HG03095 (cell line): ENCODE measurements at regions not wholly inside any gene's neighbourhood (a gene's known extent, or its start where the extent isn't known, plus 50 kb on each side); places are given as distances from the start of the nearest gene placed in this dataset.
"Not testable (repeated sequence)": the region's sequence is repeated elsewhere in the genome, so short reads cannot be mapped to it uniquely, and the experiment has no call there.

Experiments used
- ATAC-seq: cut with Tn5 transposase; IDR thresholded peaks from one replicate; pipeline ENCODE4 v1.9.1; 2021; ENCODE audit warnings: moderate library complexity; ENCODE audit not compliant: unreplicated experiment

DNA sequence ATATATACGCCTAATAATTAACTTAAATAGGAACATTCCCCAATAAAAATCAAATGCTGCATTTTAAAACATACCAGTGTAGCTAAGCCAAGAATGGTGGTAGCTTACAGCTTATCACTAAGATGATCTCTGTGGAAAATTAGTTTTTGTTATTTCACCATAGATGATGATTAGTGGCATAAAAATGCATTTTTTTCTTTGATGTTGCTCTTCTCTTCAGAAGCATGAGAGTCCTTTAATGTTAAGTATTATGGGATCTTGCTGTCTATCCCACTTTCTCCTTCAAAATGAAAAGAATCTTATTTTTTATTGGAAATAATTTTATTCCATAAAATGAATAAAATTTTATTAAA, 731.0 kb downstream of the SLITRK1 start:
- ATAC-seq: no peak

DNA sequence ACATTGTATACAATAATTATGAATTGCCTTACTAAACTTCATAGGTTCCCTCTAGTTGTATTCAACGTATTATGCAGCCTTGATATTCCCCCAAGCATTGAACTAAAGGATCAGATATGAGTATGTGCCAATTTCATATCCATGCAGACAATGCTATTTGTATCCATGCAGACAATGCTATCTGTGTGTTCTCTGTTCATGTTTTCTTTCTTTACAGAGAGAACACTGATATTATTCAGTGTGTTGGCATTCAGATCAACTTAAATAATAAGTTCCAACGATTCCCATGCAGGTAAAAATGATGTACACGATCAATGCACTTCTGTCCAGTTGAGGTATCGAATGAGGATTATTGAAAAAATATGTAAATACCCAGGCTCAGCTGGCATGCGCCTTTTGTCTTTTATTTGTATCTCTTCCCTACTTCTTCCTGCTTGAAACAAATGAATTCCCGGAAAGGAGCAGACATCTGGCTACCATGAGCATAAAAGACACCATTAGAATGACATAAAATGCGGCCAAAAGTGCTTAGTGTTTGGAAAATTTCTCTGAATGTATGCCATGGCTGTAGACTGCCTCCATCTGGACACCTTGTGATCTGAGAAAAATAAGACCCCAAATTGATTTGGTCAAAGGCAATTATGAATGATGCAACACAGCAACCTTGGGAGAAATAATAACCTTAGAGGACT, 731.5 kb downstream of the SLITRK1 start:
- ATAC-seq: no peak

DNA sequence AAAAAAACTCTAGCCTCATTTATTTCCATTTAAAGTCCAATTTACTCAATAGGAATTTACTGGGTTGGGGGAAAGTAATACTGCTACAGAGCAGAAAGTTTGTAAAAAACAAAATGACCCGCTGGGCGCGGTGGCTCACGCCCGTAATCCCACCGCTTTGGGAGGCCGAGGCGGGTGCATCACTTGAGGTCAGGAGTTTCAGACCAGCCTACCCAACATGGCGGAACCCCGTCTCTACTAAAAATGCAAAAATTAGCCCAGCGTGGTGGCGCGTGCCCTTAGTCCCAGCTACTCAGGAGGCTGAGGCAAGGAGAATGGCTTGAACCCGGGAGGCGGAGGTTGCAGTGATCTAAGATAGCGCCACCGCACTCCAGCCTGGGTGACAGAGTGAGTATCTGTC, 745.6 kb downstream of the SLITRK1 start:
- ATAC-seq: no peak

DNA sequence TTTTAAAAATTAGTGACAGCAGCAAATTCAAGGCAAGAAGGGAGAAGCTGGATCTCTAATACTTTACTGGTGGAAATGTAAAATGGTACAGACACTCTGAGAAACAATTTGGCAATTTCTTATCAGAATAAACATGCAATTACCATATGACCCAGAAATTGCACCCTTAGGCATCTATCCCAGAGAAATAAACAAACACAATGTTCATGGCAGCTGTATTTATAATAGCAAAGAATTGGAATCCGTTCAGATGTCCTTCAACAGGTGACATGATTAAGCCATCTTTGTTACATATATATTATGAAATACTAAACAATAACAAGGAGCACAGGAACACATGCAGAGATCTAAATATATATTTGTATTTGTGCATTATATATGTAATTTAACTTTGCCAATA, 756.5 kb downstream of the SLITRK1 start:
- no peak for ATAC-seq

DNA sequence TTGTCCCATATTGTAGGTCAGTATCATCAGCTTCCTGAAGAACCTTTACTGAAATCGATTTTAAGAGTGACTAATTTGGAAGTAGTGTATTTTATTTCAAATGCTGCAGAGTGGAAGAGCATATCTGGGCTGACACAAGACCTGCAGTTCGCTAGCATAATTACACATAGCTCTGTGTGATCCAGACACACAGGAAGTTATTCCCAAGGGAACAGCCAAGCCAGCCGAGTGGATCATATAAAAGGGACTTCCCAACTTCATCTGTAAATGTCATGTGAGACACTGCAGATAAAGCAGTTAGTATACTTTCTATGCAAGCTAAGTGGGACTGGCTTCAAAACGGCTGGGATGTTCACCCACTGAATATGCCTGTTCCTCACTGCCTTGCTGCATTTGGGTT, 760.4 kb downstream of the SLITRK1 start:
- ATAC-seq: no peak

DNA sequence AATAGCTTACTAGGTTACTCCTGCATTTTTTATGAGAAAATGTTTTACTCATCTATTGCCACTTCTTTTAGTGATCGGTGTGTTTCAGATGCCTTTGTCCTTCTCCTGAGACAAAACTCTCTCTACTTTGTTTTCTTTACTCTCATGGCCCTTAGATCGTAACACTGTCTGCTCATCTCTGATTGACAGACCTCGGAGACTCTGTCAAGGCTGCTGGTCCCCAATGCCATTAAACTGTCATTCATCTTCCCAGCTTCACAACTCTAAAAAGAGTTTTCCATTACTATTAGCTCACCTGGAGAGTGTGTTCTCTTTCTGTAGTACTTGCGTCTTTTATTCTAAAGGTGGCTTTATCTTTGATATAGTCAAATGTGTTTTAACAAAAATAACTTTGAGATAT, 765.2 kb downstream of the SLITRK1 start:
- ATAC-seq: no peak

DNA sequence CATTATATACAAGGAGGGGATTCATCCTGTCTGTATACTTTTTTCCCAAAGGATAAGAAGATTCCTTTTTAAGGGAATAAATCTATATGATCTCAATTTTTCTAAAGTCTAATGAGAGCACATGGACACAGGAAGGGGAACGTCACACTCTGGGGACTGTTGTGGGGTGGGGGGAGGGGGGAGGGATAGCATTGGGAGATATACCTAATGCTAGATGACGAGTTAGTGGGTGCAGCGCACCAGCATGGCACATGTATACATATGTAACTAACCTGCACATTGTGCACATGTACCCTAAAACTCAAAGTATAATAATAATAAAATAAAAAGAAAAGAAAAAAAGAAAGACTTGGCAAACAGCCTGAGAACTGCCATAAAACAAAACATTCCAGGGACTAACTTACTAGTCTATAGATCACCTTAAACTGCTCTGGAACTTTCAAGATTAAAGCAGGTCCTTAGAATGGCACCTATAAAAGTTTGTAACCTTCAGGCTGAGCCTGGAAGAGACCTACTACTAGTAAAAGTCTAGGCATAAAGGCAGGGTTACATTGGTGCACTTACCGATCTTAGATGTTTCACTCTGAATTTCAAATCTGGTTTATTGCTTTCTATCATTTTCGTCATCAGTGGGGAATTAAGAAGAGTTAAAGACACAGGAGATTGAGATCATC, 780.6 kb downstream of the SLITRK1 start:
- ATAC-seq: not testable (repeated sequence)

DNA sequence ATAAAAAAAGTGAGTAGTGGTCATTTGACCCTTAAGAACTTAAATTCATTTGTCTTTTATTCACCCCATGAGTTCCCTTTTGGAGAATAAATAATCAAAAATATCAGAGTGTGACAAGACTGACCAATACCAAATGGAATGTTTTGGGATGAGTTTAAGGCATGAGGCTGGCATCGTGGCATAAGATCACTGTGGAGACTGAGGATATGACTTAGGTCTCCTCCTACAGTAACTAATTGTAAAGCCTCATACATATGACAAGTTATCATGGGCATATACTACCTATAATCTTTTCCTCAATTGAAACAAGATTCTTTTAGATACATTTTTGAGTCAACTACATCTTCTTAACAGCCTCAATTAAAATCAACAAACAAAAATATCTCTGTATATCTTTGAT, 782.0 kb downstream of the SLITRK1 start:
- ATAC-seq: no peak

DNA sequence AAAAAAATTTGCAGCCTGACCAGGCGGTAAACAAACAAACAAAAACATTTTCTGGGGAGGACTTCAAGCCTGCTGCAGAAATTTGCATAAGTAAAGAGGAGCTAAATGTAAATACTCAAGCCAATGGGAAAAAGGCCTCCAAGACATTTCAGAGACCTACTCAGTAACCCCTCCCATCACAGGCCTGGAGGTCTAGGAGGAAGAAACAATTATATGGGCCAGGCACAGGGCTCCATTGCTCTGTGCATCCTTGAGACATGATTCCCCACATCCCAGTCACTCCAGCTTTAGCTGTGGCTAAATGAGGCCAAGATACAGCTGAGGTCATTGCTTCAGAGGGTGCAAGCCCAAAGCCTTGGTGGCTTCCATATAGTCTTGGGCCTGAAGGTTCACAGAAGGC, 793.4 kb downstream of the SLITRK1 start:
- no peak for ATAC-seq

DNA sequence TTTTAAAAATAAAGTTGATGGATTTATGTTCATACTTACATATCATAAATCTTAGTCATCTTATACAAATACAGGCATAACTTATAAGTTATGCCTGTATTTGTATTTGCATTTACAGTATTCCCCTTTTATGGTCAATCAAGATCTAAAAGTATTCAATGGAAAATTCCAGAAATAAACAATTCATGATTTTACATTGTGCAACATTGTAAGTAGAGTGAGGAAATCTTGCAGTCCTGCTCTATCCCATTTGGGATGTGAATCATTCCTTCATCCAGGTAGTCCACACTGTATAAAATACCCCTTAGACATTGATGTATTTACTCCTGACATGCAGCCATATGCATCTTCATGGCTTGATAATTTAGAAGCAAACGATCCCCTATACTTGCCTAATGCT, 795.3 kb downstream of the SLITRK1 start:
- ATAC-seq: no peak

DNA sequence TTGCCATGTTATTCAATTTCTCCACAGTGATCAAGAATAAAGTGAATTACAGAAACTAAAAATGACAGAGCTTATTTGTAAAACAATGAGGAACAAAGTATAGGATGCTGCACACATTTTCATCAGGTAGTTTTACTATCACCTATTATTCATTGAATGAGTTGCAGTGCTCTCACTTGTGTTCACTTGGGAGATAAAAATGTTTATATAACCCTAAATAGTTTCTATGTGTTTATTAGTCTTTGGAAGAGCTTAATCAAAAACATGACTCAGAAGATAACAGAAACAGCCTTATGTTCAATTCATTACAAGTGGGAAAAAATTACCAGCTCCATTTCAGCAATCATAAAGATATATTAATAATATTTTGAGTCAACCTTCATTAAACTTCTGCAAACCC, 796.2 kb downstream of the SLITRK1 start:
- ATAC-seq: no peak

DNA sequence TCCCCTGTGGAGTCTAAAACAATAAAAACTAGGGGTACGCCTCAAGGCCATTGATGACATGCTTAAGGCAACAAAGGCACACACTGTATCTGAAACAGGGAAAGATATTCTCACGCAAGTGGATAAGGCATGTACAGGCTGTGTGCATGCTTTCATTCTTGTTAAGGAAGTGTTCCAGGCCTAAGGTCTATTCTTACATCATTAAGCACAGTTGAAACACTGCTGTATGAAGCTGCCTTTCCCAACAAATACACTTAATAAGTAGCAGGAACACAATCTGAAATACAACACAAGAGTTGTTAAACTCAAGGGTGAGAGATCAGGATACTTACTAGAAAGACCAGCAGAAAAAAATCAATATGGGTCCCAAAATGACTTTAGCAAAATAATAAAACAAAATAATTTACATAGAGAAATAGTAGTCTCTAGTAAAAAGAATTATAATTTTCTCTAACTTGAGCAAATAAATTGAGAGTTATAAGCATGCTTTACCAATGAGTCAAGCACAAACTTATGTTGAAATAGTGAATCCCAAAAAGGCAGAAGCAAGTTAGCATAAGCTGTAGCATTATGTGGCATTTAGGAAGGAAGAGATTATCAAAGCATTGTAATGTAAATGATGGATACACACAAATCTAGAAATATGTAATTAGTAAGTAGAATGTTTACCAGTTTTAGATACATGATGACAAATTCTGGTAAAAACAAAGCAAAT, 796.9 kb downstream of the SLITRK1 start:
- ATAC-seq: no peak

DNA sequence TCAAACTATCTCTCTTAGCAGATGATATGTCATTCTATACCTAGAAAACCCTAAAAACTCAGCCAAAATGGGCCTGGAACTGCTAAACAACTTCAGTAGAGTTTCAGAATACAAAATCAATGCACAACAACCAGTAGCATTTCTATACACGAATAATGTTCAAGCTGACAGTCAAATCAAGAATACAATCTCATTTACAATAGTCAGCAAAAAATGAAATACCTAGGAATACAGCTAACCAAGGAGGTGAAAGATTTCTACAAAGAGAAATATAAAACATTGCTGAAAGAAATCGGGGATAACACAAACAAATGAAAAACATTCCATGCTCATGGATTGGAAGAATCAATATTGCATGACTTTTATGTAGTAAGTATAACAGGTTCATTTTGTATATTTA, 804.8 kb downstream of the SLITRK1 start:
- ATAC-seq: no peak

DNA sequence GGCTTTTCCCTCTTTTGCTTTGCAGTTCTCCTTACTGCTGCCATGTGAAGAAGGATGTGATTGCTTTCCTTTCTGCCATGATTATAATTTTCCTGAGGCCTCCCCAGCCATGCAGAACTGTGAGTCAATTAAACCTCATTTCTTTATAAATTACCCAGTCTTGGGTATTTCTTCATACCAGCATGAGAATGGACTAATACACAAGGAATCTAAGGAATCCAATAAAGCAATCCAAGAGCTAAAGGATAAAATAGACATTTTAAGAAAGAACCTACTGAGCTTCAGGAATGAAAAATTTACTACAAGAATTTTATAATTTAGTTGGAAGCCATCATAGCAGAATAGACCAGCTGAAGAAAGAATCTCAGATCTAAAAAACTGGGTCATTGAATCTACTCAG, 808.3 kb downstream of the SLITRK1 start:
- not testable (repeated sequence) for ATAC-seq

DNA sequence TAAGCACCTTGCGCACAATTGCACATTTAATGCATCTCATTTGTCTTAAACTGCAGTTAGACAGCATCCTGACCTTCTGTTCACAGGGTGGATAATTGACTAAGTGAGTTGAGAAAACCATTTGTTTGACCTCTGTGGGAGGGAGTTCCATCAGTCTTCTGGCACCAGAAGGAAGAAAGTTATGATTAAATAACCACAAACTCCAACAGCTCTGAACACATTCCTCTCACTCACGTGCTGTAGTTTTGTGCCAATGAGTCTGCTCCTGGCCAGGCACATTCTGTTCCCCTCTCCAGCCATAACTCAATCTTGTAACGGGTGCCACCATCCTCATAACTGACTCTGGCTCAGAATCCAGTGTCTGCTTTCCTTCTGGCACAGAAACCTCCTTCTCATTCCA, 817.2 kb downstream of the SLITRK1 start:
- no peak for ATAC-seq

DNA sequence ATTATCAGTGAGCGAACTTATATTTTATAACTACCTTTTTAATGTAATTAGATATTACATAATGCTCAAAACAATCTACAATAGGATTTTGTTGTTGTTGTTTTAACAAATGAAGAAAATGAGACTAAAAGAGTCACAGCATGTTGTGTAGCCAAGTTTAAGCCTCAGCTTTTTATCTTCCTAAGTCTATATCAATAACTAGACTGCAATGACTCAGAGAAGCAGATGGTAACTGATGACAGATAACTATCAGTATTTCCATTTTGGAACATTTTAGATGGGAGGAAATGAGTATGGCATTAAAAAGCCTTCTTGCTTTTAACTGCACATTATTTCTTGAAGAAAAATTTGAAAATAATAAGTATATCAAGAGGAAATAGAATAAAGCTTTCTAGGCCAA, 825.2 kb downstream of the SLITRK1 start:
- no peak for ATAC-seq

DNA sequence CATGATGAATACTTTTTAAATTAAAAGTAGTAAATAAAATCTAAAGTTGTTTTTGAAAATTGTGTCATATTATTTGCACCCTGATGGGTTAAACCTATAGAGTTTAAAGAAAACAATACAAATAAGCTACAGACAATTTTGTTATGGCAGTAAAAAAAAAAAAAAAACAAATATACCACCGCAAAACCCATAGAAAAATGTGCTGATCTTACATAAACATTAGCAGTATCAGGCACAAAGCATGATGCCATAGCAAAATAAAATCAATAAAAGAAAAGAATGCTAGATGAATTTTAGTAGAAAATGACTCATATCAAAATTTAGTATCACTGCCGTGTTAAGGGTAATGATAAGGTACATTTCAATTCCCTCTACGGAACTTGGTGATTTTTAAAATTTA, 826.0 kb downstream of the SLITRK1 start:
- ATAC-seq: no peak

DNA sequence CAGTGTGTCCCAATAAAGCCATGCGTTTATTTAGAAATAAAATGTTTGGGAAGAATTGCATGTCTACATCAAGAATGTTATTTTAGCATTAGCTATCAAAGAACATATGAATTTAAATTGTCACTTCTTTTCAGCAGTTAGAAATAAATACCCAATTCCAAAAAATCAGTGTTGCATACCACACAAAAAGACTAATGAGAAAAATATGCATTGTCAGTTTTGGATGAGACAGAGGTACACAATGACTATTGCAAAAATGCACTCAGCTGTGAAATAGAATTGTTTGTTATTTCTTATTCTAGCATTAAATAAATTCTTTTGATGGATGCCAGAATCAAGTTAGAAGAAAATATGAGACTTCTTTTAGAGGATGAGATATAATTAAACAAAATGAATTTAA, 833.9 kb downstream of the SLITRK1 start:
- ATAC-seq: no peak

DNA sequence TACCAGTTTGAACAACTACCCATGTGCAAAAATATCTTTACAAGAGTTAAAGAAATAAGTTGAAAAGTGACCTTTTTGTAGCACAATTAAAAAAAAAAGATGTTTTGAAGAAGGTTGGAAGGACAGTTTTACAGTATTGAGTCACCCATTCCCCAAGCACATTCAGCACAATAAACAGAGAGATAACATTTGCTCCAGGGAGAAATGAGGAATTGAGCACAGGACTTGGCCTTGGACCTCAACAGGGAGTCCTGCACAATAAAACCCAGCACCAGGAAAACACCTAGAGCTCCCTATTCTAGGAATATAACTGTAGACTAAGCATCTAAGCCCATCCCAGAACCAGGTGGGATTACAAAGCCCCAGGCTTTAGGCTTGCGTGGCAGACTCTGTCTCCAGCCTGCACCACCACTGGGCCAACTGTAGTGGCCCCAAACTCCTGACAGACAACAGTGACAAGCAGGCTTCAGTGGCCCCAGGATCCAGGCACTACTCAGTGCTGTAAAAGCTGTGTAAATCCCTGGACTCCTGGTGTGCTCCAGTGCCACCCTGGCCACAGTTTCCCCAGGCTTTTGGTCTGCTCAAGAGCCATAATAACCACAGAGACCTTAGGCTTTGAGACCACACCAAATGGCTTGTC, 857.2 kb downstream of the SLITRK1 start:
- no peak for ATAC-seq

DNA sequence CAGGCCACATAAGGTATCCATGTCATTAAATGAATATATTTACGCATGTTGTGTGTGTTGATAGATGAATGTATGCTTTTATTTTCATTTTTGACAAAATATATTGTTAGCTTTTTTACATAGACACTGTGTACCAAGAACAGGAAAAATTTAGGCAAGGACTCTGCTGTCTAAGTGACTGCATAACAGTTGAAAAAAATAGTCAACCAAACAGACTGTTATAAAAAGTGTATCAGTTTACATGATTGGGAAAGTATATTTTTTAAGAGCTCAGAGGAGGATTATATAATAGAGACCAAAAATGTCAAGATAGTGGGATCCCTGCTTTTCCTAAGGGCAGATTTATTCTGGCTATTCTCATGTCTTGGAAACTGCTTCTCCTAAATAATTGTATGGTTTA, 858.0 kb downstream of the SLITRK1 start:
- ATAC-seq: no peak

DNA sequence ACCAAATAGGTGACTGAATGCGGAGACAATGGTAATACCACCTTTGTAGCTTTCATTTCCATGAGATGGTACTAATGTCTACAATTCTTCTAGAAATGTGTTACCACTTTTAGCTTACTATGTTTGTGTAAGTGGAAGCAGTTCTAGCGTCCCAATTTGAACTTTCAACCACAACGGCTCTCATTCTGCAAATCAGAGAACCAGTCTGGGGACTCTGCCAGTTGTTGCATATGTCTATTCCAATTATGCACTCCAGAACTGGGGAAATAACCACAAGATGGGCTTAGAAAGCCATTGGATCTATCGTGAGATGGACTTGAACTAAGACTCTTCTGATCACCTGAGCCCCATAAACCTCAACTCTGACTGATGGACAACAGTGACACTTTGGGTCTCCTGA, 862.3 kb downstream of the SLITRK1 start:
- ATAC-seq: no peak

DNA sequence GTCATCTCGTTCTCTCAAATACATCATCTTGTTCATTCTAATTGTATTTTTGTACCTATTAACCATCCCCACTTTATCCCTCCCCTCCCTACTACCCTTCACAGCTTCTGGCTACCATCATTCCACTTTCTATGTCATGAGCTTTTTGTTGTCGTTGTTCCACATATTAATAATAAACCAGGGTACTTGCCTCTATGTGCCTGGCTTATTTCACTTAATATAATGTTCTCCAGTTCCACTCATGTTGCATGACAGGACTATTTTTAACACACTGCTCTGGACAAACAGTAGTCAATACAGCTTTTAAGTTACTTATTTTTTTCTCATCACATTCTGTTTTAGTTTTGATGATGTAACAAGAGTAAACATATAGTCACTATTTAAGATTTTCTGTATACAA, 872.3 kb downstream of the SLITRK1 start:
- no peak for ATAC-seq
